ENCODE measurements at regions not wholly inside any gene's neighbourhood (a gene's known extent, or its start where the extent isn't known, plus 50 kb on each side); places are given as distances from the start of the nearest gene placed in this dataset.

- no peak for DNase-seq (ENCODE audit: low read depth)
- no peak overlapping the region for H3K4me3 ChIP-seq (ENCODE audit: low read depth, low read length)
- TF ChIP-seq MAX (IDR thresholded peaks at IDR 0.05; ENCODE audit: low read depth, low read length) (no peak), POLR2A (IDR thresholded peaks at IDR 0.05; ENCODE audit: extremely low read depth, insufficient read length) (no peak), CTCF (IDR thresholded peaks at IDR 0.05; ENCODE audit: low read depth, low read length) (no peak), MYC (IDR thresholded peaks at IDR 0.05; ENCODE audit: low read depth, low read length) (no peak)
Observed at GRCh38 chr2:62595474-62595873, 89.5 kb upstream of the TMEM17 start.

- H3K4me3 ChIP-seq (ENCODE audit: low read depth, low read length) = no peak overlapping the region
- no peak for DNase-seq (ENCODE audit: low read depth)
- TF ChIP-seq MAX (IDR thresholded peaks at IDR 0.05; ENCODE audit: low read depth, low read length) (no peak), POLR2A (IDR thresholded peaks at IDR 0.05; ENCODE audit: extremely low read depth, insufficient read length) (no peak), CTCF (IDR thresholded peaks at IDR 0.05; ENCODE audit: low read depth, low read length) (no peak), MYC (IDR thresholded peaks at IDR 0.05; ENCODE audit: low read depth, low read length) (no peak)
Observed at GRCh38 chr2:62593825-62594224, 87.8 kb upstream of the TMEM17 start.

- TF ChIP-seq MAX (IDR thresholded peaks at IDR 0.05; ENCODE audit: low read depth, low read length) = no peak
- no peak for TF ChIP-seq CTCF (IDR thresholded peaks at IDR 0.05; ENCODE audit: low read depth, low read length)
- TF ChIP-seq POLR2A (IDR thresholded peaks at IDR 0.05; ENCODE audit: extremely low read depth, insufficient read length) = no peak
- no peak for TF ChIP-seq MYC (IDR thresholded peaks at IDR 0.05; ENCODE audit: low read depth, low read length)
- DNase-seq (ENCODE audit: low read depth) = no peak
- H3K4me3 ChIP-seq (ENCODE audit: low read depth, low read length) = no peak overlapping the region
Observed at GRCh38 chr2:62591491-62591890, 85.5 kb upstream of the TMEM17 start.

GRCh38 chr2:62589691-62590356, 83.8 kb upstream of the TMEM17 start:
- TF ChIP-seq CTCF (IDR thresholded peaks at IDR 0.05; ENCODE audit: low read depth, low read length) (no peak), MAX (IDR thresholded peaks at IDR 0.05; ENCODE audit: low read depth, low read length) (no peak), MYC (IDR thresholded peaks at IDR 0.05; ENCODE audit: low read depth, low read length) (no peak), POLR2A (IDR thresholded peaks at IDR 0.05; ENCODE audit: extremely low read depth, insufficient read length) (no peak)
- no peak overlapping the region for H3K4me3 ChIP-seq (ENCODE audit: low read depth, low read length)
- DNase-seq (ENCODE audit: low read depth) = no peak

- TF ChIP-seq MAX (IDR thresholded peaks at IDR 0.05; ENCODE audit: low read depth, low read length) (no peak), POLR2A (IDR thresholded peaks at IDR 0.05; ENCODE audit: extremely low read depth, insufficient read length) (no peak), MYC (IDR thresholded peaks at IDR 0.05; ENCODE audit: low read depth, low read length) (no peak), CTCF (IDR thresholded peaks at IDR 0.05; ENCODE audit: low read depth, low read length) (no peak)
- no peak for DNase-seq (ENCODE audit: low read depth)
- H3K4me3 ChIP-seq (ENCODE audit: low read depth, low read length) = no peak overlapping the region
Observed at GRCh38 chr2:62587592-62587991, 81.6 kb upstream of the TMEM17 start.
